T-helper 9 cell (primary cell): ENCODE measurements at regions not wholly inside any gene's neighbourhood (a gene's known extent, or its start where the extent isn't known, plus 50 kb on each side); places are given as distances from the start of the nearest gene placed in this dataset.

Experiments used
- DNase-seq: peaks from one replicate; pipeline ENCODE4 v3.0.0-alpha.2; 2020

GRCh38 chr4:182113779-182114178 lies 129.4 kb upstream of the TENM3 start:
- DNase-seq: no peak

- DNase-seq: no peak
Observed at GRCh38 chr4:182124359-182124758, 118.8 kb upstream of the TENM3 start.

- DNase-seq: no peak
Observed at GRCh38 chr4:182126096-182126495, 117.1 kb upstream of the TENM3 start.

GRCh38 chr4:182126603-182127002 lies 116.6 kb upstream of the TENM3 start:
- DNase-seq: no peak

- no peak for DNase-seq
Observed at GRCh38 chr4:182133033-182133432, 110.2 kb upstream of the TENM3 start.

DNA sequence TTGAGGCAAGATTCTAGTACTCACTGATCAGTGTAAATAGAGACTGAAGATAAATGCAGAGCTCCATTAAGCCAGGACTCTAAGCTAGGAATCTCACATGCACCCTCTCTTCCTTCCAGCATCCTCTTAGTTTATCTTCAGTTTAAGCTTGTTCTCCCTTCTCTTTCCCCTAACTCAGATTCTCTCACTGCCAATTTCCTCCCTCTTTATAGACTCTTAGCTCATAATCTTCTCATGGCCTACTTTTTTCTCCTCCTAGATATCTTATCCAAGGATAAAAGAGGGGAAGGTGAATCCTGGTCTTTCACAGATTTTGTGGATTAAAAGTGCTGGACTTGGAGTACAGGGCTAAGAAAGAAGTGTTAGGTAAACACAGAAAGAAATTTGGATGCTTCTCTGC lies 108.9 kb upstream of the TENM3 start:
- DNase-seq: no peak

GRCh38 chr4:182136201-182136600 lies 107.0 kb upstream of the TENM3 start:
- DNase-seq: no peak

- DNase-seq: no peak
Observed at GRCh38 chr4:182137343-182137742, 105.9 kb upstream of the TENM3 start.

DNA sequence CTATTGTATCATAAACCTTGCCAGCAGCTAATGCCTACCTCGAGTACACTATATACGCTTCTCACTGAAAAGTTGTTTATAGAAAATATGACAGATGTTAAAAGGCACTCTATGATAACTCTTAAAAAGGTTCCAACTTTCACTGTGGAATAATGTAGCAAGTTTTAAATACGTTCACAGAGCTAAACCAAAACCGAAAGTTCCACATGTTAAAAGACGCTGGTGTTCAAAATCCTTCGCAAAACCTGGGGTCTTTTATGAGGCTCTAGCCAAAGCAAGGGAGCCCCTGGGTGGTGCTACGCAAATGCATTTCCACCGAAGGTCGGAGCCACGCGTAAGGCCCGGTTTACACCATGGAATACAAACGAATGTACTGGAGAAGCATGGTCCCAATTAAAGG lies 103.7 kb upstream of the TENM3 start:
- DNase-seq: no peak

GRCh38 chr4:182140547-182140946 lies 102.7 kb upstream of the TENM3 start:
- no peak for DNase-seq

GRCh38 chr4:182141061-182141460 lies 102.1 kb upstream of the TENM3 start:
- DNase-seq: no peak

- DNase-seq: no peak
Observed at GRCh38 chr4:182142176-182143085, 100.8 kb upstream of the TENM3 start.

DNA sequence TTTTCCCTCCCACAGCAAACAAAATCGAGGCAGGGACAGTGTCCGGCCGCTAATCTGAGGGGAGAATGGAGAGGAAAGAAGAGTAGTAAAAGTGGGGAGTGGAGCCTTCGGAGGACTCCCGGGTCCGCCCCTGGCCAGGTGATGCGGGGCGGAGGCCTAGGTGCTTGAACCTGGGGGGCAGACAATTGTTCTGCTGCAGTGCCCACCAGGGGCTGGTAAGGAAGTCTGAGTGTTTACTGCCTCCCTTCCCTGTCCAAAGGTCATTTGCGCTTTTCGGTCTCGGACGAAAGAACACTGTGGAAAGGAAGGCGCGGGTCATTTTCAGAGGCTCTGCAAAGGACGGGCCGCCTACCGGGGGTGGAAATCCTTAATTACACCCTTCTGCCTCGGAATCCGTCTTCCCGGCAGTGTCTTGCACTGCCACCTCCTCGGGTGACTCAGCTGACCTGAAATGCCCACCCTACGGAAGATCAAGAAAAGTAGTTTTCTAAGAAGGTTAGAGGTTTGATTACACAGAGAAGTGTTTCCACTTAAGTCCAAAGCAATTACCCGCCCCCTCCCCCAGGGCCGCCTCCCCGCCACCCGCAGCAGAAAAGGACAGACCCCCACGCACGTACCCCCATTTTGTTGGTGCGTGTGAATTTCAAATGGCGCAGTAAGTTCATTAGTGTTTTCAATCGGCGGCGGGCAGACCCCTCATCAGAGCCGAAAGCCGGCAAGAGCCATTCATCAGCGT lies 99.9 kb upstream of the TENM3 start:
- DNase-seq: no peak

GRCh38 chr4:182143822-182144625 lies 99.2 kb upstream of the TENM3 start:
- no peak for DNase-seq

GRCh38 chr4:182144626-182145333 lies 98.4 kb upstream of the TENM3 start:
- no peak for DNase-seq

GRCh38 chr4:182145334-182145905 lies 97.8 kb upstream of the TENM3 start:
- DNase-seq: no peak

DNA sequence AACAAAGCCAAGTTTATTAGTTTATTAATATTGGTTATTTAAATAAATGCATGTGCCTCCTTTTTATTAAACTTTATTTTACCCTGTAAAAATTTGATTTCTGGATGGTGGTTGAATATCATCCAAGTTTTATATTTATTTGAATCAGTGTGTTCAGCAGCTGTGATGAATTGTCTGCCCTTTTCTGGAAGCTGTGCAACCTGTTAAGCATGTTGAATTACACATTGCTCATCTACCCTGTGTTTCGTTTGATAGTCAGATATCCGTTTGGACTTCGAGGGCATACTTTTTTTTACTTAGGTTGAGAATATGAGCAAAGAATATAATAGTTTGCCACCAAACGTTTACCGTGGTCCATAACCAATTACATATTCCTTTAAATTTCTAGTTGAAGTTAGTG lies 95.8 kb upstream of the TENM3 start:
- no peak for DNase-seq

GRCh38 chr4:182150645-182151044 lies 92.6 kb upstream of the TENM3 start:
- DNase-seq: no peak

DNA sequence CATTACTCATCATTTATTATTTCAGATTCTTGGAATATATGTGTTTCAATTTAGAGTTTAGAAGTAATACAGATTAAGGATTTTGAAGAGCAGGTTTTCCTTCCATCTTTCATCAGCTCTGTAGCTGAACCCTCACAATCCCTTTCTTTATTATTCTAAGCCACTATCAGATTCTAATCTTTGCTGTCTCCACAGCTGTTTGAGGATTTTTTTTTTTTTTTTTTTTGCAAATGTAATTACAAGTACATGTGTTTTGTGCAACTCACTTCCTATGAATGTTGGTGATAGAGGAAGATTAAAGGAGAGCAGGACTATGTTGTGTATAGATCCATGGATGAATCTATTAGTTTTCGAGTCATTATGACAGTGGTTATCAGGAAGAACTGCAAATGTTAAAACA lies 87.4 kb upstream of the TENM3 start:
- no peak for DNase-seq

- DNase-seq: no peak
Observed at GRCh38 chr4:182163180-182163579, 80.0 kb upstream of the TENM3 start.

GRCh38 chr4:182169572-182169971 lies 73.6 kb upstream of the TENM3 start:
- DNase-seq: no peak

DNA sequence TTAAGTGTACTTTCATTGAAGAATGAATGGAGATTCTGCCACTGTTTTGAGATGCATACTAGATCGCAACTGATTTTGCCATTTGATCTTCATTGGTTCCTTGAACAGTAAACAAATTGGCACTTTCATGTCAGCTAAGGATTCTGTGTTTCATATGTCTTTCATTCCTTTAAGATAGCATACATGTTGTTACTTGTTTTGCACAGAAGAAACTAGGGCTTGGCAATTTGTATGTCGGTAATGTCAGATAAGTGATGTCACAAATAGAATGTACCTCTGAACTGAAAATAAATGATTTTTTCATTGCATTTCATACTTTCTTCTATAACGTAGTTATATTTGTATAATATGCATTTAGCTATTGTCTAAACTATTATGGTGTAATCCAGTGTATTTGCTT lies 73.2 kb upstream of the TENM3 start:
- no peak for DNase-seq
